CD14-positive monocyte (primary cell): ENCODE measurements at regions not wholly inside any gene's neighbourhood (a gene's known extent, or its start where the extent isn't known, plus 50 kb on each side); places are given as distances from the start of the nearest gene placed in this dataset.
"Not testable (repeated sequence)": the region's sequence is repeated elsewhere in the genome, so short reads cannot be mapped to it uniquely, and the experiment has no call there.

Experiments
- DNase-seq, 3 donors: peaks; one replicate each; pipeline ENCODE4 v3.0.0-alpha.2; 2011 to 2022
- H2AFZ ChIP-seq: 2 replicates; pipeline ENCODE4 v1.6.0; 2012; ENCODE audit warnings: mild to moderate bottlenecking, low read depth, low read length, inconsistent platforms; ENCODE audit not compliant: insufficient read depth, poor library complexity, severe bottlenecking
- H3K27ac ChIP-seq, 2 donors: 1 replicate in 1 of 2; 2 replicates in 1 of 2; pipeline ENCODE4 v1.5.1; 2012 to 2013; ENCODE audit warnings: low read length in 2 of 2, control low read depth in 1 of 2, inconsistent platforms in 1 of 2, low read depth in 1 of 2, mild to moderate bottlenecking in 1 of 2
- H3K27me3 ChIP-seq, 2 donors: one replicate each; pipeline versions ENCODE4 v1.6.0 to v1.6.1; 2011 to 2013; ENCODE audit warnings: low read length in 2 of 2; ENCODE audit not compliant: control insufficient read depth in 2 of 2, insufficient read depth in 2 of 2
- H3K36me3 ChIP-seq, 2 donors: replicated peaks in 1 of 2; 1 replicate in 1 of 2; 2 replicates in 1 of 2; pipeline versions ENCODE4 v1.5.1 to v1.6.1; 2012 to 2013; ENCODE audit warnings: low read length in 2 of 2, control low read depth in 1 of 2, inconsistent platforms in 1 of 2, mild to moderate bottlenecking in 1 of 2; ENCODE audit not compliant: insufficient read depth in 2 of 2, control insufficient read depth in 1 of 2
- H3K4me1 ChIP-seq, 2 donors: 1 replicate in 1 of 2; 2 replicates in 1 of 2; pipeline versions ENCODE4 v1.5.1 to v1.6.1; 2012 to 2013; ENCODE audit warnings: low read length in 2 of 2, control low read depth in 1 of 2, inconsistent platforms in 1 of 2, mild to moderate bottlenecking in 1 of 2, moderate library complexity in 1 of 2; ENCODE audit not compliant: insufficient read depth in 2 of 2, control insufficient read depth in 1 of 2
- H3K4me2 ChIP-seq: replicated peaks from 2 replicates; pipeline ENCODE3; 2012; ENCODE audit warnings: low read length, moderate library complexity, mild to moderate bottlenecking; ENCODE audit not compliant: poor library complexity, severe bottlenecking; ENCODE audit errors: extremely low read depth
- H3K4me3 ChIP-seq, 3 experiments: fragments of 200-600 bp in 1 of 3; sonication (generic) in 1 of 3; replicated peaks in 1 of 3; 1 replicate in 2 of 3; 2 replicates in 1 of 3; pipeline ENCODE4 v1.5.1; 2011 to 2013; ENCODE audit warnings: low read length in 3 of 3, mild to moderate bottlenecking in 3 of 3, control low read depth in 2 of 3, low read depth in 2 of 3, inconsistent platforms in 1 of 3, moderate library complexity in 1 of 3
- H3K79me2 ChIP-seq: 2 replicates; pipeline ENCODE4 v1.6.0; 2012; ENCODE audit warnings: mild to moderate bottlenecking, control low read depth, inconsistent platforms, low read length, moderate library complexity; ENCODE audit not compliant: insufficient read depth
- H3K9ac ChIP-seq: 2 replicates; pipeline ENCODE4 v1.6.0; 2017; ENCODE audit warnings: low read length, mild to moderate bottlenecking; ENCODE audit not compliant: insufficient read depth, poor library complexity, severe bottlenecking
- H3K9me3 ChIP-seq, 2 donors: replicated peaks in 1 of 2; 1 replicate in 1 of 2; 2 replicates in 1 of 2; pipeline versions ENCODE4 v1.5.1 to v1.6.1; 2012 to 2013; ENCODE audit warnings: low read length in 2 of 2, control low read depth in 1 of 2; ENCODE audit not compliant: control insufficient read depth in 1 of 2, insufficient read depth in 1 of 2
- H4K20me1 ChIP-seq: 2 replicates; pipeline ENCODE4 v1.6.0; 2012; ENCODE audit warnings: mild to moderate bottlenecking, low read length, control low read depth, moderate library complexity; ENCODE audit not compliant: insufficient read depth
- H3K27ac Mint-ChIP-seq, 7 donors: one replicate each; pipeline ENCODE4 v1.8.0; 2020; ENCODE audit warnings: mild to moderate bottlenecking in 7 of 7, mixed read lengths in 7 of 7, moderate library complexity in 6 of 7, inconsistent platforms in 2 of 7
- H3K27me3 Mint-ChIP-seq, 3 donors: one replicate each; pipeline ENCODE4 v1.8.0; 2021 to 2022; ENCODE audit warnings: low read depth in 3 of 3, mild to moderate bottlenecking in 3 of 3, mixed read lengths in 3 of 3, moderate library complexity in 3 of 3, inconsistent platforms in 1 of 3
- H3K36me3 Mint-ChIP-seq, 2 donors: one replicate each; pipeline ENCODE4 v1.8.0; 2020; ENCODE audit warnings: mixed read lengths in 2 of 2, inconsistent platforms in 1 of 2, mild to moderate bottlenecking in 1 of 2
- H3K4me1 Mint-ChIP-seq: one replicate; pipeline ENCODE4 v1.8.0; 2020; ENCODE audit warnings: mild to moderate bottlenecking, mixed read lengths
- H3K4me3 Mint-ChIP-seq, 2 donors: one replicate each; pipeline ENCODE4 v1.8.0; 2020; ENCODE audit warnings: mild to moderate bottlenecking in 2 of 2, mixed read lengths in 2 of 2, moderate library complexity in 1 of 2
- H3K9me3 Mint-ChIP-seq, 7 donors: one replicate each; pipeline ENCODE4 v1.8.0; 2020 to 2022; ENCODE audit warnings: mixed read lengths in 7 of 7, mild to moderate bottlenecking in 6 of 7, moderate library complexity in 6 of 7, inconsistent platforms in 2 of 7
- WGBS: methylation state at CpG from one replicate; pipeline ENCODE4 v1.1.5; 2013; ENCODE audit warnings: missing lambda C conversion rate; ENCODE audit not compliant: insufficient coverage; 5-methylcytosine and 5-hydroxymethylcytosine counted together
- intact Hi-C, 2 donors: fragments of 100-400 bp; cut with micrococcal nuclease; formaldehyde crosslinking; loops; one replicate each; pipeline versions ENCODE4 v1.15.0 to v1.15.1; 2023
- TF ChIP-seq, protein P1 (sequence below): fragments of 200-600 bp; IDR thresholded peaks from one replicate; pipeline ENCODE4 v1.8.0; 2022; ENCODE audit warnings: antibody characterized with exemption, mild to moderate bottlenecking

DNA sequence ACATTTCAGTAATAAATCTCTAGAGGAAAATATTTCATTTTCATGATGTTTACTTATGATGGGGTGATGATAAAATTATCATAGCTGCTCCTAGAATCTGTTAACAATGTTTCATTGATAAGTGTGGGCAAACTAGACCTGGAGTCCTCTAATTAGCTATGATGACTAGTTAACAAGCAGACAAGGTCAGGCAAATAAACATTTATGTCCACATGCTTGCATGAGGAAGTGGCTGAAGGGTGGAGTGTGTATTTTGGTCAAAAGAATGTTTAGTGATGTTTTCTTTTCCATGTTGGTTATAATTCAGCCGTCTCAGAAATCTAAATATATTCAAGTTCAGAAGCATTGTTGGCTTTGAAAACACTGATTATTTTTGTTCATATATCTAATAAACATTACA, 99.9 kb upstream of the FN1 start:
- peaks cover 0 to 7% (median 2%) of the 10 kb centered on the region in 3 donors for H3K27me3 Mint-ChIP-seq
- Histone ChIP-seq H3K9ac (no peak overlapping the region), H3K27me3 (no peaks in the 10 kb centered on the region), H4K20me1 (no peaks in the 10 kb centered on the region), H3K79me2 (no peaks in the 10 kb centered on the region), H3K4me3 (no peak overlapping the region), H3K9me3 (peaks cover 4 to 5% of the 10 kb centered on the region in 2 donors), H3K4me2 (no peak overlapping the region), H3K36me3 (no peaks in the 10 kb centered on the region), H3K4me1 (peaks cover 15 to 16% of the 10 kb centered on the region in 2 donors), H3K27ac (no peak overlapping the region), H2AFZ (no peak overlapping the region)
- peaks cover 3 to 16% (median 8%) of the 10 kb centered on the region in 7 donors for H3K9me3 Mint-ChIP-seq
- no peak for DNase-seq
- H3K4me1 Mint-ChIP-seq = peaks cover 12% of the 10 kb centered on the region
- H3K4me3 Mint-ChIP-seq = no peak overlapping the region
- no peaks in the 10 kb centered on the region for H3K36me3 Mint-ChIP-seq
- TF ChIP-seq, protein P1, sequence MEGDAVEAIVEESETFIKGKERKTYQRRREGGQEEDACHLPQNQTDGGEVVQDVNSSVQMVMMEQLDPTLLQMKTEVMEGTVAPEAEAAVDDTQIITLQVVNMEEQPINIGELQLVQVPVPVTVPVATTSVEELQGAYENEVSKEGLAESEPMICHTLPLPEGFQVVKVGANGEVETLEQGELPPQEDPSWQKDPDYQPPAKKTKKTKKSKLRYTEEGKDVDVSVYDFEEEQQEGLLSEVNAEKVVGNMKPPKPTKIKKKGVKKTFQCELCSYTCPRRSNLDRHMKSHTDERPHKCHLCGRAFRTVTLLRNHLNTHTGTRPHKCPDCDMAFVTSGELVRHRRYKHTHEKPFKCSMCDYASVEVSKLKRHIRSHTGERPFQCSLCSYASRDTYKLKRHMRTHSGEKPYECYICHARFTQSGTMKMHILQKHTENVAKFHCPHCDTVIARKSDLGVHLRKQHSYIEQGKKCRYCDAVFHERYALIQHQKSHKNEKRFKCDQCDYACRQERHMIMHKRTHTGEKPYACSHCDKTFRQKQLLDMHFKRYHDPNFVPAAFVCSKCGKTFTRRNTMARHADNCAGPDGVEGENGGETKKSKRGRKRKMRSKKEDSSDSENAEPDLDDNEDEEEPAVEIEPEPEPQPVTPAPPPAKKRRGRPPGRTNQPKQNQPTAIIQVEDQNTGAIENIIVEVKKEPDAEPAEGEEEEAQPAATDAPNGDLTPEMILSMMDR = no peak
- no CpG with 5 or more reads among the region's 1 CpG for WGBS
- no peak overlapping the region for H3K27ac Mint-ChIP-seq
- intact Hi-C loops = no loop called here

DNA sequence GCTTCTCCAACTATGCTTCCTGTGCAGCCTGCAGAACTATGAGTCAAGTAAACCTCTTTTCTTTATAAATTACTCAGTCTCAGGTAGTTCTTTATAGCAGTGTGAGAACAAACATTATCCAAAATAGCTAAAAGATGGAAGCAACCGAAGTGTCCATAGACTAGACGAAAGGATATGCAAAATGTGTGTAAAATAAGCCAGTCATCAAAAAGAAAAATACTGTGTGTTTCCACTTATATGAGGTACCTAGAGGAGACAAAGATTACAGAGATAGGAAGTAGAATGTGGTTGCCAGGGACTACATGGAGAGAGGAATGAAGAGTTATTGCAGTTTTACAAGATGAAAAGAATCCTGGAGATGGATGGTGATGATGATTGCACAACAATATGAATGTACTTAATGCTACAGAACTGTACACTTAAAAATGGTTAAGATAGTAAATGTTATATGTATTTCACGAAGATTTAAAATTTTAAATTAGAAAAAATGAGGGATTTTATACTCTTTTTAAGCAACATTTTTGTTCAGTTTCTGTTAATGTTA, 99.3 kb upstream of the FN1 start:
- Histone ChIP-seq H3K9me3 (peaks cover 4 to 5% of the 10 kb centered on the region in 2 donors), H3K27ac (no peak overlapping the region), H3K36me3 (no peaks in the 10 kb centered on the region), H3K4me3 (no peak overlapping the region), H2AFZ (no peak overlapping the region), H3K79me2 (no peaks in the 10 kb centered on the region), H3K9ac (no peak overlapping the region), H3K27me3 (no peaks in the 10 kb centered on the region), H3K4me2 (no peak overlapping the region), H4K20me1 (no peaks in the 10 kb centered on the region), H3K4me1 (peaks cover 15 to 16% of the 10 kb centered on the region in 2 donors)
- Mint-ChIP-seq H3K9me3 (peaks cover 3 to 16% (median 8%) of the 10 kb centered on the region in 7 donors), H3K27ac (peak overlapping the region in 1 of 7 donors; percentile 18), H3K36me3 (no peaks in the 10 kb centered on the region), H3K4me3 (no peak overlapping the region), H3K27me3 (peaks cover 0 to 7% (median 2%) of the 10 kb centered on the region in 3 donors), H3K4me1 (peaks cover 12% of the 10 kb centered on the region)
- no peak for DNase-seq
- intact Hi-C loops = no loop called here
- TF ChIP-seq, protein P1 = no peak
- WGBS = 100% methylated on average over 1 of the region's 3 CpGs

DNA sequence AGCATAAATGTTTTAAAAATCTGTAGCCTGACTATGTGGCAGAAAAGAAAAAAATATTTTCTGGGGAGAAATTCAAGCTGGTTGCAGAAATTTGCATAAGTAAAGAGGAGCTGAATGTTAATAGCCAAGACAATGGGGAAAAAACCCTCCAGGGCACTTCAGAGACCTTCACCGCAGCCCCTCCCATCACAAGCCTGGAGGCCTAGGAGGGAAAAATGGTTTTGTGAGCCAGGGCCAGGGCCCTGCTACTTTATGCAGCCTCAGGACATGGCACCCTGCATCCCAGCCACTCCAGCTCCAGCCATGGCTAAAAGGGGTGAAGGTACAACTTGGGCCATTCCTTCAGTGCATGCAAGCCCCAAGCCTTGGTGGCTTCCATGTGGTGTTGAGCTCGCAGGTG, 97.8 kb upstream of the FN1 start:
- H3K4me1 ChIP-seq = peaks cover 15 to 16% of the 10 kb centered on the region in 2 donors
- H3K27ac Mint-ChIP-seq, H2AFZ ChIP-seq, DNase-seq, H3K79me2 ChIP-seq, H3K27me3 Mint-ChIP-seq, H3K36me3 ChIP-seq, H3K4me3 ChIP-seq, H3K9me3 ChIP-seq, H3K4me2 ChIP-seq, H3K4me3 Mint-ChIP-seq, intact Hi-C loops, H4K20me1 ChIP-seq, H3K9ac ChIP-seq, H3K36me3 Mint-ChIP-seq, H3K27ac ChIP-seq, H3K27me3 ChIP-seq: not testable (repeated sequence)
- peaks cover 12% of the 10 kb centered on the region for H3K4me1 Mint-ChIP-seq
- peaks cover 3 to 16% (median 11%) of the 10 kb centered on the region in 7 donors for H3K9me3 Mint-ChIP-seq
- WGBS = 100% methylated on average over 1 of the region's 2 CpGs
